ENCODE measurements at regions not wholly inside any gene's neighbourhood (a gene's known extent, or its start where the extent isn't known, plus 50 kb on each side); places are given as distances from the start of the nearest gene placed in this dataset.

GRCh38 chr2:17166506-17166905 lies 351.7 kb downstream of the RAD51AP2 start:
- Mint-ChIP-seq H3K36me3 (ENCODE audit: unreplicated experiment) (no peaks in the 10 kb centered on the region), H3K4me1 (ENCODE audit: unreplicated experiment) (no peaks in the 10 kb centered on the region), H3K27me3 (ENCODE audit: unreplicated experiment) (no peaks in the 10 kb centered on the region), H3K27ac (ENCODE audit: unreplicated experiment) (no peak overlapping the region), H3K4me3 (ENCODE audit: unreplicated experiment) (no peak overlapping the region), H3K9me3 (ENCODE audit: unreplicated experiment) (no peaks in the 10 kb centered on the region)
- TF ChIP-seq CTCF (IDR thresholded peaks at IDR 0.05) = no peak
- no peak for DNase-seq (ENCODE audit: extremely low spot score, unreplicated experiment)

GRCh38 chr2:17164550-17164949 lies 353.7 kb downstream of the RAD51AP2 start:
- DNase-seq (ENCODE audit: extremely low spot score, unreplicated experiment) = no peak
- TF ChIP-seq CTCF (IDR thresholded peaks at IDR 0.05) = no peak
- H3K4me3 Mint-ChIP-seq (ENCODE audit: unreplicated experiment) = no peak overlapping the region
- no peaks in the 10 kb centered on the region for H3K36me3 Mint-ChIP-seq (ENCODE audit: unreplicated experiment)
- H3K9me3 Mint-ChIP-seq (ENCODE audit: unreplicated experiment) = no peaks in the 10 kb centered on the region
- H3K4me1 Mint-ChIP-seq (ENCODE audit: unreplicated experiment) = no peaks in the 10 kb centered on the region
- H3K27ac Mint-ChIP-seq (ENCODE audit: unreplicated experiment) = no peak overlapping the region
- H3K27me3 Mint-ChIP-seq (ENCODE audit: unreplicated experiment) = no peaks in the 10 kb centered on the region

- Mint-ChIP-seq H3K4me3 (ENCODE audit: unreplicated experiment) (no peak overlapping the region), H3K36me3 (ENCODE audit: unreplicated experiment) (no peaks in the 10 kb centered on the region), H3K27ac (ENCODE audit: unreplicated experiment) (no peak overlapping the region), H3K9me3 (ENCODE audit: unreplicated experiment) (no peaks in the 10 kb centered on the region), H3K4me1 (ENCODE audit: unreplicated experiment) (no peaks in the 10 kb centered on the region), H3K27me3 (ENCODE audit: unreplicated experiment) (no peaks in the 10 kb centered on the region)
- no peak for DNase-seq (ENCODE audit: extremely low spot score, unreplicated experiment)
- TF ChIP-seq CTCF (IDR thresholded peaks at IDR 0.05) = no peak
Observed at GRCh38 chr2:17163638-17164037, 354.6 kb downstream of the RAD51AP2 start.

- no peaks in the 10 kb centered on the region for H3K27me3 Mint-ChIP-seq (ENCODE audit: unreplicated experiment)
- H3K36me3 Mint-ChIP-seq (ENCODE audit: unreplicated experiment) = no peaks in the 10 kb centered on the region
- no peak overlapping the region for H3K4me3 Mint-ChIP-seq (ENCODE audit: unreplicated experiment)
- H3K27ac Mint-ChIP-seq (ENCODE audit: unreplicated experiment) = no peak overlapping the region
- H3K4me1 Mint-ChIP-seq (ENCODE audit: unreplicated experiment) = no peaks in the 10 kb centered on the region
- TF ChIP-seq CTCF (IDR thresholded peaks at IDR 0.05) = no peak
- DNase-seq (ENCODE audit: extremely low spot score, unreplicated experiment) = no peak
- no peaks in the 10 kb centered on the region for H3K9me3 Mint-ChIP-seq (ENCODE audit: unreplicated experiment)
Observed at GRCh38 chr2:17162713-17163112, 355.5 kb downstream of the RAD51AP2 start.

- H3K27ac Mint-ChIP-seq (ENCODE audit: unreplicated experiment) = no peak overlapping the region
- no peaks in the 10 kb centered on the region for H3K4me1 Mint-ChIP-seq (ENCODE audit: unreplicated experiment)
- TF ChIP-seq CTCF (IDR thresholded peaks at IDR 0.05) = no peak
- no peak overlapping the region for H3K4me3 Mint-ChIP-seq (ENCODE audit: unreplicated experiment)
- no peaks in the 10 kb centered on the region for H3K36me3 Mint-ChIP-seq (ENCODE audit: unreplicated experiment)
- no peaks in the 10 kb centered on the region for H3K27me3 Mint-ChIP-seq (ENCODE audit: unreplicated experiment)
- no peaks in the 10 kb centered on the region for H3K9me3 Mint-ChIP-seq (ENCODE audit: unreplicated experiment)
- DNase-seq (ENCODE audit: extremely low spot score, unreplicated experiment) = no peak
Observed at GRCh38 chr2:17160594-17160993, 357.6 kb downstream of the RAD51AP2 start.

All from osteocyte (in vitro differentiated cells).